ENCODE measurements at regions not wholly inside any gene's neighbourhood (a gene's known extent, or its start where the extent isn't known, plus 50 kb on each side); places are given as distances from the start of the nearest gene placed in this dataset.

DNA sequence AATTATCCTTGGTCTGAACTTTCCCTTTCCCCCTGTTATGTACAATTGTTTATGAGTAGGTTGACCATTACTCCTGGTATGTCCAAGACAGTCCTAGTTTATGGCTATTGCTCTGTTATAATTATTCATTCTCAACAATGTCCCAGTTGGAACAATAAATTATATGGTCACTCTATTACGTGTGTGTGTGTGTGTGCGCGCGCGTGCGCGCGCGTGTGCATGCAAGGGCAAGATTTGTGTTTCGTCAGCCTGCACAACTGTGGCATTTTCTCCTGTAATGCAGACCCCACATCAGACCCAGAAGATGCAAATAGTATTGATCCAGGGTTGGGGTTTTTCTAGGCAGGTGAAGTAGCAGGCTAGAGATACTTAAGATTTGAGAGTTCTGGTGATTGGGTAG, 88.4 kb downstream of the ESM1 start:
- no peak overlapping the region for H3K4me3 Mint-ChIP-seq
- no peak for ATAC-seq

DNA sequence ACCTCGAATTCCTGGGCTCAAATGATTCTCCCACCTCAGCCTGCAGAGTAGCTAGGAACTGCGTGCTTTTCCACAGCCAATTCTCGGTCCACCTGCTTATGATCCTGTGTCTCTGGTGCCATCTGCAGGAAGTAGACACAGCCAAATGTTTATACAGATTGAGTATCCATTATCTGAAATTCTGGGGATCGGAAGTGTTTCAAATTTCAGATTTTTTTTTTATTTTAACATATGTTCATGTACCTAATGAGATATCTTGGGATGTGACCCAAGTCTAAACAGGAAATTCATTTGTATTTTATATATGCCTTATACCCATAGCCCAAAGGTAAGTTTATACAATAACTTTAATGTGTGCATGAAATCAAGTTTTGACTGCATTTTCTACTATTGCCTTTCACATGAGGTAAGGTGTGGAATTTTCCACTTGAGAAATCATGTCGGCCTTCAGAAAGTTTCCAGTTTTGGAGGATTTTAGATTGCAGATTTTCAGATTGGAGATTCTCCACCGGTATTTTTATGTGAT, 89.5 kb downstream of the ESM1 start:
- ATAC-seq: no peak
- peak overlapping the region; percentile 48 for H3K4me3 Mint-ChIP-seq

More for the DNA sequence above, 88.4 kb downstream of the ESM1 start:
- Mint-ChIP-seq H3K27ac (no peak overlapping the region), H3K27me3 (peaks cover 25 to 45% of the 10 kb centered on the region in 2 donors), H3K9me3 (no peaks in the 10 kb centered on the region), H3K36me3 (no peaks in the 10 kb centered on the region), H3K4me1 (ENCODE audit: low read depth in 2 of 2) (peaks cover 3 to 21% of the 10 kb centered on the region in 2 donors)
- DNase-seq (ENCODE audit: low spot score): no peak

DNA sequence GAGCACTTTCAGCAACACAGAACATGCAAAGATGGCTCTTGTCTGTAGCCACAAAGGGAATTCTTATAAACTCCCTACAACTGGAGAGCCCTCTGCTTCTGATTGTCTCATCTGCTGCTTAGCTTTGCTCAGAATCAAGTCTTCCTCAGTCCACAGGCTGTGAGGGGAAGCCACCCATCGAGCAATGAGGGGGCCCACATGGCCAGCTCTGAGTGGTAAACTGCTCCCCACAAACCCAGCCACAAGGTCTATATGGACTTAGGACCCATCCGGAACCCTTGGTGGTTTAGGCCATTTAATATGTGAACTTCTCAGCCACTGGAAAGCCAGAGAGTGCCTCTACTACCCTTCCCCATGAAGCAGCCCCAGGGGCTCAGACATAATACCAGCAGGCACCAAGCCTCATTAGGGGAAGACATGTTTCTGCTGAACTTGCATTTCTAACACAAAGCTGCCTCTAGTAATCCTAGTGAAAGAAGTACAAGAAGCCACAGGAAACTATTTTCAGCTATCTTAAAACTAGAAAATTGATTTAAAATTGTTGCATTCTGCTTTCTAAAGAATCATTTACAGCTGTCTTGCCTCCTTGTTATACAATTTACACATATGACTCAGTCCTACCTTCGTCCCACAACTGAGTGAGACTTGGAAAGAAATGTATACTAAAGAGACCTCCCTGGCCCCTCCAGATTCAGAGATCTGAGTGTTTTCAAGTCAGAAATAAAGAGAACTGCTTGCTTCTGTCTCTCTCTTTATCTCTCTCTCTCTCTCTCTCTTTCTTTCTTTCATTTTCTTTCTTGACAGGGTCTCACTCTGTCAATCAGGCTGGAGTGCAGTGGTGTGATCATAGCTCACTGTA, 90.2 kb downstream of the ESM1 start:
- H3K9me3 Mint-ChIP-seq: no peaks in the 10 kb centered on the region
- H3K27me3 Mint-ChIP-seq: peaks cover 25 to 51% of the 10 kb centered on the region in 2 donors
- no peak overlapping the region for H3K27ac Mint-ChIP-seq
- no peak for ATAC-seq
- H3K4me1 Mint-ChIP-seq (ENCODE audit: low read depth in 2 of 2): peaks cover 3 to 11% of the 10 kb centered on the region in 2 donors
- no peak for DNase-seq (ENCODE audit: low spot score)
- no peaks in the 10 kb centered on the region for H3K36me3 Mint-ChIP-seq
- peak overlapping the region; percentile 48 for H3K4me3 Mint-ChIP-seq

More for the DNA sequence above, 89.5 kb downstream of the ESM1 start:
- no peaks in the 10 kb centered on the region for H3K36me3 Mint-ChIP-seq
- H3K27me3 Mint-ChIP-seq: peaks cover 25 to 50% of the 10 kb centered on the region in 2 donors
- DNase-seq (ENCODE audit: low spot score): no peak
- no peaks in the 10 kb centered on the region for H3K9me3 Mint-ChIP-seq
- no peak overlapping the region for H3K27ac Mint-ChIP-seq
- peaks cover 3 to 11% of the 10 kb centered on the region in 2 donors for H3K4me1 Mint-ChIP-seq (ENCODE audit: low read depth in 2 of 2)

GRCh38 chr5:54889826-54890225, 95.6 kb downstream of the ESM1 start:
- no peak for ATAC-seq
- Mint-ChIP-seq H3K27ac (no peak overlapping the region), H3K4me3 (no peak overlapping the region), H3K27me3 (peaks cover 12 to 42% of the 10 kb centered on the region in 2 donors), H3K9me3 (no peaks in the 10 kb centered on the region), H3K36me3 (no peaks in the 10 kb centered on the region), H3K4me1 (ENCODE audit: low read depth in 2 of 2) (peaks cover 0 to 8% of the 10 kb centered on the region in 2 donors)
- DNase-seq (ENCODE audit: low spot score): no peak

DNA sequence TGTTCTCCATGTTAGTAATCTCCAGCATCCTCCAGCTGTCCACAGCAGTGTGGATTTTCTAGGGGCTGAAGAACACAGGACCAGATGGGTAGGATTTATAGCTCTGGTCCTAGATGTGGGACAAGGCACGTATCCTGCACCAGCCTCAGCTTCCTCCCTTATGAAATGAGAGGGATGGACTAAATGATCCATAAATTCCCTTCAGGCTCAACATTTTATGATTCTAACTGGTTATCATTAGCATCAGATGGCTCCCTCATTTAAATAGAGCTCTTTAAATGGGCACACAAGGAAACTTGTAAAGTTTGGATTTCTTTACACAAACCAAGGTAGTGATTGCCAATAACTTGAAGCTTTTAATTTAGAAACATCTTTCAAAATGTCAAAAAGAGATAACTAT, 97.7 kb downstream of the ESM1 start:
- ATAC-seq: no peak
- DNase-seq (ENCODE audit: low spot score): no peak
- H3K9me3 Mint-ChIP-seq: no peaks in the 10 kb centered on the region
- H3K27ac Mint-ChIP-seq: no peak overlapping the region
- H3K36me3 Mint-ChIP-seq: peaks cover 8% of the 10 kb centered on the region
- no peak overlapping the region for H3K4me3 Mint-ChIP-seq
- H3K4me1 Mint-ChIP-seq (ENCODE audit: low read depth in 2 of 2): peaks cover 9 to 15% of the 10 kb centered on the region in 2 donors
- H3K27me3 Mint-ChIP-seq: peaks cover 22 to 52% of the 10 kb centered on the region in 2 donors

DNA sequence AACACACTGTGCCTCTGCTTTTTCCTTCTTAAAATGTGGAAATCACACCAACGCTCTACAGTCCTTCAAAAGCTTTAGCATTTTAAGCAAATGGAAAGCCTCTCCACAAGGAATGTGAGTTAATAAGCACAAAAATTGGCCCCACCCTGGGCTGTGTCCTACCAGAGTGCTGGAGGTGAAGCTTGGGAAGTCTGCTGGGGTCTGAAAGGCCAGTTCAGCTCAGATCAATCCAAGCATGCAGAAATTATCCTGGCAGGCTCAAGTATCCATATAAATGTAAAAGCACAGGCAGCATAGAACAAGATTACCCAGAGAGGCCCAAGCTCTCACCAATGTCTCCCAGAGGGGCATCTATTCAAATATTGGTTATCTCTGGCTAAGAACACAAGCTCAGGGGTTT, 98.5 kb downstream of the ESM1 start:
- no peak for DNase-seq (ENCODE audit: low spot score)
- H3K36me3 Mint-ChIP-seq: peaks cover 8% of the 10 kb centered on the region
- no peaks in the 10 kb centered on the region for H3K9me3 Mint-ChIP-seq
- ATAC-seq: no peak
- H3K27ac Mint-ChIP-seq: no peak overlapping the region
- H3K4me3 Mint-ChIP-seq: no peak overlapping the region
- H3K4me1 Mint-ChIP-seq (ENCODE audit: low read depth in 2 of 2): peaks cover 13 to 22% of the 10 kb centered on the region in 2 donors
- H3K27me3 Mint-ChIP-seq: peaks cover 29 to 54% of the 10 kb centered on the region in 2 donors

DNA sequence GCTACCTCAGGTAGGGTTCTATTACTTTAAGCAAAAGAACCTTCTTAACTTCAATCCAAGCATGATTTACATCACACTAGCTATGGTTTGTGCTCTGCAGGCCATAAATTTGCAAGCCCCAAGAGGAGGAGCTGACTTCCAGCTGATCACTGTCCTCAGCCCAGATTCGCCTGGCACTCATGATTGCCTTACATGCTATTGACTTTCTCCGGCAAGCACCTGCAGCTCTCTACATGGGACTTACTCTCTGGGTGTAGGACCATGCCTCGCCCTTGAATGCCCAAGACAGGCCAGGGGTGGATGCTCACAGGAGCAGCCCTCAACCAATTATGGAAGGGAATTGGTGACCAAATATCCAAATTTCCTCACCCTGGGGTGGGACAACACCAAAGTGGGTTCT, 99.8 kb downstream of the ESM1 start:
- H3K27me3 Mint-ChIP-seq: peaks cover 31 to 52% of the 10 kb centered on the region in 2 donors
- DNase-seq (ENCODE audit: low spot score) (no peak), ATAC-seq (no peak)
- H3K27ac Mint-ChIP-seq: no peak overlapping the region
- no peak overlapping the region for H3K4me3 Mint-ChIP-seq
- H3K9me3 Mint-ChIP-seq: no peaks in the 10 kb centered on the region
- H3K4me1 Mint-ChIP-seq (ENCODE audit: low read depth in 2 of 2): peaks cover 18 to 35% of the 10 kb centered on the region in 2 donors
- H3K36me3 Mint-ChIP-seq: peaks cover 10% of the 10 kb centered on the region

GRCh38 chr5:54884195-54884536, 101.2 kb downstream of the ESM1 start:
- Mint-ChIP-seq H3K36me3 (peaks cover 13% of the 10 kb centered on the region), H3K4me1 (ENCODE audit: low read depth in 2 of 2) (peaks cover 18 to 28% of the 10 kb centered on the region in 2 donors), H3K4me3 (no peak overlapping the region), H3K27me3 (peaks cover 31 to 56% of the 10 kb centered on the region in 2 donors), H3K9me3 (no peaks in the 10 kb centered on the region), H3K27ac (no peak overlapping the region)
- DNase-seq (ENCODE audit: low spot score) (no peak), ATAC-seq (no peak)

DNA sequence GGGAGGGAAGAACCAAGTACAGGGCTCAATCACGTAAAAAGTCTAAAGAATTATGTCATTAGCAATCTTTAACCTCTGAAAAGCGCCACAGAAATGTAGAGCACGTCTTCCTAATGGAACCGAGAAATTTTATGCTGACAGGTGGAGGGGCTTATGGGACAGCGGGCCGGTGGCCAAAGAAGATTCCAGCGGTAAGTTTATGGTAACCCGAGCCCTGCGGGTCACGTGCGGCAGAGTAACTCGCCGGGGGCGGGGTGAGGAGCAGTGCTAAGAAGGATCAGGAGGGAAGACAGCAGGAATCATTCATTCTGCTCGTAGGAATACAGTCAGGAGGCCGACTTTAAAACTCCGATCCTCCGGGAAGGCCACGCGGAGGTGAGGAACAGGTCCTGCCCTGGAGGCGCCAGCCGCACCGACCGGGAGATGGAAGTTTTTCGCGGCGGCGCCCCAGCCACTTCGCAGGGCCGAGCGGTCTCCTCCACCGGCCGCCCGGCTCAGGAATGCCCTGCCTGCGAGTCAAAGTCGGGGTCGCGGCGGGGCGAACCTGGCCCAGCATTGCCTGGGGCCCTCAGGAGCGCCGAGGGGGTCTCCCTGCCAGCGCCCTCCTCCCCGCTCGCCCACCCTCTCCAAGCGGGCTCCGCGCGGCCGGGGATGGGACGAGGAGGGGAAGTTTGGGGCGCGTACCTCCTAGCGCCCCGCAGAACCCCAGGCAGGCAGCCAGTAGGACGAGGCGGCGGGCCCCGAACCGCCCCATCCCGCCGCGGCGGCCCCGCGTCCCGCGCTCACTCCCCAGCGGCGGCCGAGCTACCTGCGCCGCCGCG, 101.8 kb downstream of the ESM1 start:
- DNase-seq (ENCODE audit: low spot score) (no peak), ATAC-seq (no peak)

DNA sequence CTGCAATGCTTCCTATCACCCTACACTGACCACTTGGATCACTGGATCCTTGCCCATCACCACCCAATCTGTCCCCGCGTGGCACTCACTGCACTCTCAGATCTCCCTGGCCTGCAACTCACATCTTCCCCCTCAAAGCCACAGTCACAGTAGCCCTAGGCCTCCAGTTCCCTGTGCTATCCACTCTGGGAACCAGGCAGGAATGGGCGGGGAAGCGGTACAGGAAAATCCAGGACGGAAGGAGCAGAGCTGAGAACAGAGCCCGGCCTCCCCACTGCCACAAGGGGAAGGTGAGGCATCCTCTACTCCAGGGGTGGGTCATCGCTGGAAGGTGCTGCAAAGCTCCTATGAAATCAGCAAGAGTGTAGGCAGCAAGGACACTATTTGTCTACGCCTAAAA, 102.6 kb downstream of the ESM1 start:
- DNase-seq (ENCODE audit: low spot score) (no peak), ATAC-seq (no peak)
- peaks cover 18 to 28% of the 10 kb centered on the region in 2 donors for H3K4me1 Mint-ChIP-seq (ENCODE audit: low read depth in 2 of 2)
- peaks cover 31 to 56% of the 10 kb centered on the region in 2 donors for H3K27me3 Mint-ChIP-seq
- H3K4me3 Mint-ChIP-seq: peak overlapping the region; percentile 83
- no peaks in the 10 kb centered on the region for H3K9me3 Mint-ChIP-seq
- no peak overlapping the region for H3K27ac Mint-ChIP-seq
- H3K36me3 Mint-ChIP-seq: peaks cover 13% of the 10 kb centered on the region

More for the DNA sequence above, 101.8 kb downstream of the ESM1 start:
- H3K27me3 Mint-ChIP-seq: peaks cover 31 to 56% of the 10 kb centered on the region in 2 donors
- no peaks in the 10 kb centered on the region for H3K9me3 Mint-ChIP-seq
- H3K36me3 Mint-ChIP-seq: peaks cover 13% of the 10 kb centered on the region
- peaks cover 18 to 28% of the 10 kb centered on the region in 2 donors for H3K4me1 Mint-ChIP-seq (ENCODE audit: low read depth in 2 of 2)
- H3K27ac Mint-ChIP-seq: no peak overlapping the region
- H3K4me3 Mint-ChIP-seq: peak overlapping the region; percentile 83

DNA sequence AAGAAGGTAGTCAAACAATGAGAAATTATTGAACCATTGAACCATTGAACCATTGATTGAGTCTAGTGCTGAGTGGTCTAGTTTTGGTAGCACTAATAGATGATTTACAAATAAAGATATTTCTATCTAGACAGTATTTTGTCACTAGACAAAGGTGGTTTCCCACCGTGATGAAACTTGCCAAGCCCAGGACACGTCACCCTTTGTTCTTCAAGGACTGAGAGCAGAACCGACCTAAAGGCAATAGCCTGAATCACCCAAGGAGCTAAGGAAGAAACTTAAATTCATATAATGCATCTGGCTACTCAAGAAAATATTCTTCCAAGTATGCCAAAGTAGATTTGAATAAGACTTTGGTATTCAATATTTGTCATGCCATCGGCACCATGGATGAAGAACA, 103.3 kb downstream of the ESM1 start:
- H3K36me3 Mint-ChIP-seq: peaks cover 13% of the 10 kb centered on the region
- peak overlapping the region; percentile 15 for H3K4me3 Mint-ChIP-seq
- H3K4me1 Mint-ChIP-seq (ENCODE audit: low read depth in 2 of 2): peaks cover 18 to 28% of the 10 kb centered on the region in 2 donors
- ATAC-seq (no peak), DNase-seq (ENCODE audit: low spot score) (no peak)
- no peak overlapping the region for H3K27ac Mint-ChIP-seq
- no peaks in the 10 kb centered on the region for H3K9me3 Mint-ChIP-seq
- H3K27me3 Mint-ChIP-seq: peaks cover 34 to 57% of the 10 kb centered on the region in 2 donors

DNA sequence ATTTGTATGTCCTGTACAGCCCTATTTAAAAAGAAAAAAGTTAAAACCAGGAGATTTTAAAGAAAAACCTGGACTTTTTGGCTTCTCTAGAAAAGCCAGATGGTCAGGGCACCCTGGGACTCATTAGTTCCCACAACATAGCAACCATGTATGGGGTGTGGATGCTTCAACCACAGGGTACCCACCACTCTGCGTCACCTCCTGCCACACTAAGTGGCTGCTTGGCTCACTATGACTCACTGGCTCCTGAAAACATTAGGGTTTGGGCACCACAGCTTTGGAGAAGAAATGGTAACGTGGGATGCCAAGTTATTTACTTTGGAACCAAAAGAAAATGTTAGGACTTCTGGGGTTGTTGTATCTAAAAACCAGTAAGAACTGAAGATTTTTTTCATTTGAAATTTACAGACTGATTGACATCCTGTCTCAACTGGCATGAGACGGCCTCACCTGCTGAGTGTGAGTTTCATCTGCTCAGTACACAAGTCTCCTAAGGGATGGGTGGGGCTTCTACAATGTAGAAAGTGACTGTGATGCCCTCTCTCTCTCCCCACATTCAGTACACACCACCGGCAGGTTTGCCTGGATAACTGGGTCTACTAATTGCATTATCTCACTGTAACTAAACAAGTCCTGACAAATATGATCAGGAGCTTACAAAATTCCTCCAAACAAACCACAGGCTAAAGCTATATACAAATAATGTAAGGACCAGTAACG, 103.9 kb downstream of the ESM1 start:
- H3K4me3 Mint-ChIP-seq: peak overlapping the region; percentile 12
- H3K27me3 Mint-ChIP-seq: peaks cover 38 to 57% of the 10 kb centered on the region in 2 donors
- H3K9me3 Mint-ChIP-seq: no peaks in the 10 kb centered on the region
- H3K36me3 Mint-ChIP-seq: peaks cover 13% of the 10 kb centered on the region
- no peak overlapping the region for H3K27ac Mint-ChIP-seq
- H3K4me1 Mint-ChIP-seq (ENCODE audit: low read depth in 2 of 2): peaks cover 18 to 28% of the 10 kb centered on the region in 2 donors
- ATAC-seq (peak; percentile 85 to 91), DNase-seq (ENCODE audit: low spot score) (no peak)

- Mint-ChIP-seq H3K4me3 (no peak overlapping the region), H3K27ac (no peak overlapping the region), H3K36me3 (peaks cover 5% of the 10 kb centered on the region), H3K9me3 (no peaks in the 10 kb centered on the region), H3K4me1 (ENCODE audit: low read depth in 2 of 2) (peaks cover 13 to 42% of the 10 kb centered on the region in 2 donors), H3K27me3 (peaks cover 19 to 43% of the 10 kb centered on the region in 2 donors)
- ATAC-seq (no peak), DNase-seq (ENCODE audit: low spot score) (no peak)
These were observed 108.4 kb downstream of the ESM1 start for GRCh38 chr5:54876976-54877375.

Measured in natural killer cell treated with Interleukin-12 subunit alpha and Interleukin-12 subunit beta and Interleukin-15 and Interleukin-18, amount 100 ng/mL, for 72 hours (primary cell).